HPDE6-E6E7 (cell line): ENCODE measurements at regions not wholly inside any gene's neighbourhood (a gene's known extent, or its start where the extent isn't known, plus 50 kb on each side); places are given as distances from the start of the nearest gene placed in this dataset.

Experiments used
- DNase-seq: peaks from one replicate; pipeline ENCODE4 v3.0.0; 2011; ENCODE audit warnings: missing footprints; ENCODE audit errors: extremely low spot score

- DNase-seq: no peak
Measured at GRCh38 chrX:39169976-39170375, 368.7 kb downstream of the MID1IP1 start.

GRCh38 chrX:39170464-39170863 is 369.2 kb downstream of the MID1IP1 start:
- no peak for DNase-seq

- DNase-seq: no peak
Measured at GRCh38 chrX:39171686-39172085, 370.4 kb downstream of the MID1IP1 start.

GRCh38 chrX:39174241-39174771 is 373.0 kb downstream of the MID1IP1 start:
- DNase-seq: no peak

- no peak for DNase-seq
Measured at GRCh38 chrX:39174772-39175417, 373.6 kb downstream of the MID1IP1 start.

- no peak for DNase-seq
Measured at GRCh38 chrX:39175418-39176057, 374.3 kb downstream of the MID1IP1 start.

GRCh38 chrX:39176105-39176504 is 374.8 kb downstream of the MID1IP1 start:
- no peak for DNase-seq

GRCh38 chrX:39189431-39189830 is 388.2 kb downstream of the MID1IP1 start:
- DNase-seq: no peak

- no peak for DNase-seq
Measured at GRCh38 chrX:39194673-39195072, 393.4 kb downstream of the MID1IP1 start.

GRCh38 chrX:39195156-39195555 is 393.9 kb downstream of the MID1IP1 start:
- no peak for DNase-seq

GRCh38 chrX:39196192-39197102 is 395.2 kb downstream of the MID1IP1 start:
- no peak for DNase-seq

- DNase-seq: no peak
Measured at GRCh38 chrX:39199429-39199828, 398.2 kb downstream of the MID1IP1 start.

GRCh38 chrX:39201305-39201990 is 400.2 kb downstream of the MID1IP1 start:
- DNase-seq: no peak

- no peak for DNase-seq
Measured at GRCh38 chrX:39202641-39203040, 401.4 kb downstream of the MID1IP1 start.

GRCh38 chrX:39203427-39203826 is 402.2 kb downstream of the MID1IP1 start:
- DNase-seq: no peak

- DNase-seq: no peak
Measured at GRCh38 chrX:39204353-39204752, 403.1 kb downstream of the MID1IP1 start.

GRCh38 chrX:39204945-39205344 is 403.7 kb downstream of the MID1IP1 start:
- DNase-seq: no peak

- no peak for DNase-seq
Measured at GRCh38 chrX:39205467-39205866, 404.2 kb downstream of the MID1IP1 start.

- no peak for DNase-seq
Measured at GRCh38 chrX:39206399-39207145, 405.3 kb downstream of the MID1IP1 start.

GRCh38 chrX:39211501-39211900 is 410.2 kb downstream of the MID1IP1 start:
- no peak for DNase-seq

- DNase-seq: no peak
Measured at GRCh38 chrX:39212456-39212855, 411.2 kb downstream of the MID1IP1 start.
